CD4-positive, CD25-positive, alpha-beta regulatory T cell (primary cell): ENCODE measurements at regions not wholly inside any gene's neighbourhood (a gene's known extent, or its start where the extent isn't known, plus 50 kb on each side); places are given as distances from the start of the nearest gene placed in this dataset.
"Not testable (repeated sequence)": the region's sequence is repeated elsewhere in the genome, so short reads cannot be mapped to it uniquely, and the experiment has no call there.

ENCODE experiments used
- ATAC-seq, 2 donors: fragments of 150-1000 bp; cut with Tn5 transposase; one replicate each; pipeline ENCODE4 v1.10.0; 2021; ENCODE audit warnings: low read depth in 2 of 2, moderate number of reproducible peaks in 2 of 2, moderate library complexity in 1 of 2
- DNase-seq, 3 donors: peaks; one replicate each; pipeline versions ENCODE4 v3.0.0 to v3.0.0-alpha.2; 2012 to 2022; ENCODE audit warnings: mixed read lengths in 1 of 3
- H3K27ac ChIP-seq: one replicate; pipeline ENCODE4 v1.7.0; 2013; ENCODE audit warnings: mild to moderate bottlenecking, low read length; ENCODE audit not compliant: insufficient read depth, poor library complexity, severe bottlenecking
- H3K27me3 ChIP-seq: one replicate; pipeline ENCODE4 v1.7.0; 2013; ENCODE audit warnings: low read length; ENCODE audit not compliant: control insufficient read depth, insufficient read depth
- H3K36me3 ChIP-seq: one replicate; pipeline ENCODE4 v1.7.0; 2013; ENCODE audit warnings: mild to moderate bottlenecking, low read length, moderate library complexity; ENCODE audit not compliant: control insufficient read depth, insufficient read depth
- H3K4me1 ChIP-seq: 2 replicates; pipeline ENCODE4 v1.7.0; 2013; ENCODE audit warnings: mild to moderate bottlenecking, low read length; ENCODE audit not compliant: insufficient read depth, control insufficient read depth, poor library complexity, severe bottlenecking
- H3K4me3 ChIP-seq: one replicate; pipeline ENCODE4 v1.7.0; 2013; ENCODE audit warnings: low read depth, mild to moderate bottlenecking, low read length, moderate library complexity
- H3K9me3 ChIP-seq, 2 experiments: 1 replicate in 1 of 2; 2 replicates in 1 of 2; pipeline ENCODE4 v1.7.0; 2013; ENCODE audit warnings: low read length in 2 of 2, mild to moderate bottlenecking in 1 of 2, moderate library complexity in 1 of 2; ENCODE audit not compliant: control insufficient read depth in 2 of 2
- H3K27ac Mint-ChIP-seq, 3 donors: one replicate each; pipeline ENCODE4 v1.8.0; 2020 to 2022; ENCODE audit warnings: mild to moderate bottlenecking in 3 of 3, mixed read lengths in 3 of 3, moderate library complexity in 2 of 3
- H3K27me3 Mint-ChIP-seq: one replicate; pipeline ENCODE4 v1.8.0; 2022; ENCODE audit warnings: mild to moderate bottlenecking, mixed read lengths
- H3K36me3 Mint-ChIP-seq: one replicate; pipeline ENCODE4 v1.8.0; 2020; ENCODE audit warnings: mixed read lengths
- H3K4me1 Mint-ChIP-seq, 4 donors: one replicate each; pipeline ENCODE4 v1.8.0; 2020 to 2022; ENCODE audit warnings: mixed read lengths in 4 of 4, mild to moderate bottlenecking in 1 of 4
- H3K4me3 Mint-ChIP-seq, 4 donors: one replicate each; pipeline ENCODE4 v1.8.0; 2020 to 2022; ENCODE audit warnings: mild to moderate bottlenecking in 4 of 4, mixed read lengths in 4 of 4, moderate library complexity in 3 of 4
- H3K9me3 Mint-ChIP-seq, 7 donors: one replicate each; pipeline ENCODE4 v1.8.0; 2020 to 2022; ENCODE audit warnings: mixed read lengths in 7 of 7, mild to moderate bottlenecking in 3 of 7, moderate library complexity in 2 of 7

DNA sequence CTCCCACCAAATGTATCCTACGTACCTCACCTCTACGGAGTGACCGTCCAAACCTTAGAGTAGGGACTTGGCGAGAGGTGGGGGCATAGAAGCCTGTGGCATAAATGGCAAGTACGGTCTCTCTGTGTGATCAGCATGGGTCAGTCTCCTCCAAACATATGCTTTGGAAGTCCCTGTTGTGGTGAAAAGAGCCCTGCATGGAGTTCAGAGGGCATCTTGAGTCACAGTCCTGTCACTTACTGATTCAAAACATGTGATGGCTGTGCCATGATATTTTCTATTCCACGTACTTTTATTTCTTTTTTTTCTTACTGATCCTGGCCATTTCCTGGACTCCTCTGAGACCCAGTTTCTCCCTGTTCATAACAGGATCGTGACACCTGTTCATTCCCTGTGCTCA, 67.5 kb upstream of the CEP85L start:
- Mint-ChIP-seq H3K27ac (peak overlapping the region; percentile 67 to 95 (median 90)), H3K4me1 (peaks cover 15 to 56% (median 23%) of the 10 kb centered on the region in 4 donors), H3K9me3 (no peaks in the 10 kb centered on the region), H3K36me3 (no peaks in the 10 kb centered on the region), H3K27me3 (no peaks in the 10 kb centered on the region), H3K4me3 (peak overlapping the region in 3 of 4 donors; percentile 36 to 66 (median 59))
- no peak overlapping the region for H3K4me3 ChIP-seq
- DNase-seq (no peak), ATAC-seq (no peak)
- no peaks in the 10 kb centered on the region for H3K36me3 ChIP-seq
- H3K4me1 ChIP-seq = peaks cover 21% of the 10 kb centered on the region
- no peaks in the 10 kb centered on the region for H3K27me3 ChIP-seq
- no peaks in the 10 kb centered on the region for H3K9me3 ChIP-seq
- H3K27ac ChIP-seq = peak overlapping the region; percentile 44

DNA sequence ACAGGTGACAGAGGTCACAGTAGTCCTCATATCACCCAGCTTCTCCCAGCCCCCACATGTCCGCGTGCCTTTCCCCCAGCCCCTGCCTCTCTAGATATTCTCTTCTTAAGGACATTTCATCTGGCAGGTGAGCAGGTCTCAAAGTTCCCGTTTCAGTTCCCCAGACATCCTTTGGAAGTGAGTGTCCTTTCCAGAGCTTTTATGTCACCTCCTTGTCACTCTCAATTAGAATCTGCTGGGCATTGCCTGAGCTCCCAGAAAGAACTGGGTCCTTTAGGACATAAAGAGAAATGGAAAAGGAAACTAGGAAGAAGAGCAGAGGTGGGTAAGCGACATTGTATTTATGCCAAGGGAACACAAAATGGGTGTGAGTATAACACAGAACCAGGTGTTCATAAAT, 66.9 kb upstream of the CEP85L start:
- ATAC-seq (no peak), DNase-seq (no peak)
- Mint-ChIP-seq H3K27ac (peak overlapping the region; percentile 26 to 84 (median 75)), H3K4me3 (peak overlapping the region in 1 of 4 donors; percentile 6), H3K36me3 (no peaks in the 10 kb centered on the region), H3K4me1 (peaks cover 15 to 59% (median 25%) of the 10 kb centered on the region in 4 donors), H3K9me3 (no peaks in the 10 kb centered on the region), H3K27me3 (no peaks in the 10 kb centered on the region)
- H3K36me3 ChIP-seq = no peaks in the 10 kb centered on the region
- no peak overlapping the region for H3K4me3 ChIP-seq
- H3K9me3 ChIP-seq = no peaks in the 10 kb centered on the region
- H3K4me1 ChIP-seq = peaks cover 21% of the 10 kb centered on the region
- no peak overlapping the region for H3K27ac ChIP-seq
- H3K27me3 ChIP-seq = no peaks in the 10 kb centered on the region

DNA sequence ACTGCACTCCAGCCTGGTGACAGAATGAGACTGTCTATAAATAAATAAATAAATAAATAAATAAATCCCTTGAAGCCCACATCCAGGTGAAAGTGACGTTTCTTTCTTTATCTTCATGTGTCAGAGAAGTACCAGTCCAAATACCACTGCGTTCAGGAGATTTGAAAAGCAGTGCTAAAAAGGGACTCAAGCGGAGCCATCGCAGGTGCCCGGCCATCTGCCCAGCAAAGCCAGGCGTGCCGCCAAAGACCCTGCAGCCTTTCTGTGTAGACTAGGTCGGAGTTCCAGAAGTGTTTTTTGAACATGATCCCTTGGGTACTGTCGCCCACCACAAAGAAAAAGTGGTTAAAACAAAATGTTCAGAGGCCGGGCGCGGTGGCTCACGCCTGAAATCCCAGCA, 65.7 kb upstream of the CEP85L start:
- no peak for ATAC-seq
- Histone ChIP-seq H3K27me3 (no peaks in the 10 kb centered on the region), H3K4me1 (peaks cover 20% of the 10 kb centered on the region), H3K4me3 (no peak overlapping the region), H3K36me3 (no peaks in the 10 kb centered on the region), H3K27ac (no peak overlapping the region), H3K9me3 (no peaks in the 10 kb centered on the region)
- H3K4me1 Mint-ChIP-seq = peaks cover 20 to 59% (median 29%) of the 10 kb centered on the region in 4 donors
- H3K36me3 Mint-ChIP-seq = no peaks in the 10 kb centered on the region
- H3K4me3 Mint-ChIP-seq = no peak overlapping the region
- H3K9me3 Mint-ChIP-seq = no peaks in the 10 kb centered on the region
- H3K27ac Mint-ChIP-seq = peak overlapping the region in 1 of 3 donors; percentile 15
- no peak for DNase-seq
- H3K27me3 Mint-ChIP-seq = no peaks in the 10 kb centered on the region

DNA sequence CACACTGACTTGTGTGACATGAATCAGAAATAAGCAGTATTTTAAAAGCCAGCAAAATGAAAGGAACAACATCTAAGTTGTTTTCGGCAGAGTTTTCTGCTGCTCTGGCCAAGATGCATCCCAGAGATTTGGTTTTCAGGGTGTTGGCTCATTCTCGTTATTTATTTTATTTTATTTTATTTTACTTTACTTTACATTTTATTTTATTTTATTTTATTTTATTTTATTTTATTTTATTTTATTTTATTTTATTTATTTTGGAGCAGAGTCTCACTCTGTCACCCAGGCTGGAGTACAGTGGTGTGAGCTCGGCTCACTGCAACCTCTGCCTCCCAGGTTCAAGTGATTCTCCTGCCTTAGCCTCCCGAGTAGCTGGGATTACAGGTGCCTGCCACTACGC, 64.5 kb upstream of the CEP85L start:
- not testable (repeated sequence) for H3K36me3 ChIP-seq, H3K36me3 Mint-ChIP-seq, ATAC-seq, H3K4me3 Mint-ChIP-seq, H3K27ac ChIP-seq, H3K27me3 Mint-ChIP-seq, H3K9me3 Mint-ChIP-seq, H3K9me3 ChIP-seq, DNase-seq, H3K4me3 ChIP-seq, H3K27ac Mint-ChIP-seq, H3K27me3 ChIP-seq
- peaks cover 23% of the 10 kb centered on the region for H3K4me1 ChIP-seq
- peaks cover 23 to 59% (median 32%) of the 10 kb centered on the region in 4 donors for H3K4me1 Mint-ChIP-seq

DNA sequence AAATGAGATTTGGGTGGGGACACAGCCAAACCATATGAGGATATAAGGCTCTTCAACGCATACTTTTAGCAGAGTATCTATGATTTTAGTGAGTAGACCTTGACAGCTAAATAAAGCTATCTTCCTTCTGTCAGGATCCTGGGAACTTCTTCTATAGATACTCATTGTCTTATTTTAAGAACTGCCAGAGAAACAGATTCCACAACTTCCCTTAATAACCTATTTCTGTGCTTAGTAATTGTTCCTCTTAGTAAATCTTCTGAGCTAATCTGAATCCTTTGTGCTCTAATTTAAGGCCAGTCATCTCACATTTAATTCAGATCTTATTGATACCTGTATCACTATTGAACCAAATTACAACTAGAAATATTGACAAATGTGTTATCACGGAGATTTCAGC, 64.0 kb upstream of the CEP85L start:
- Histone ChIP-seq H3K9me3 (no peaks in the 10 kb centered on the region), H3K4me3 (no peak overlapping the region), H3K27ac (no peak overlapping the region), H3K27me3 (no peaks in the 10 kb centered on the region), H3K4me1 (peaks cover 28% of the 10 kb centered on the region), H3K36me3 (no peaks in the 10 kb centered on the region)
- DNase-seq (no peak), ATAC-seq (no peak)
- no peak overlapping the region for H3K4me3 Mint-ChIP-seq
- H3K4me1 Mint-ChIP-seq = peaks cover 19 to 59% (median 36%) of the 10 kb centered on the region in 4 donors
- no peaks in the 10 kb centered on the region for H3K27me3 Mint-ChIP-seq
- no peak overlapping the region for H3K27ac Mint-ChIP-seq
- peaks cover 0 to 1% (median 0%) of the 10 kb centered on the region in 7 donors for H3K9me3 Mint-ChIP-seq
- H3K36me3 Mint-ChIP-seq = no peaks in the 10 kb centered on the region

DNA sequence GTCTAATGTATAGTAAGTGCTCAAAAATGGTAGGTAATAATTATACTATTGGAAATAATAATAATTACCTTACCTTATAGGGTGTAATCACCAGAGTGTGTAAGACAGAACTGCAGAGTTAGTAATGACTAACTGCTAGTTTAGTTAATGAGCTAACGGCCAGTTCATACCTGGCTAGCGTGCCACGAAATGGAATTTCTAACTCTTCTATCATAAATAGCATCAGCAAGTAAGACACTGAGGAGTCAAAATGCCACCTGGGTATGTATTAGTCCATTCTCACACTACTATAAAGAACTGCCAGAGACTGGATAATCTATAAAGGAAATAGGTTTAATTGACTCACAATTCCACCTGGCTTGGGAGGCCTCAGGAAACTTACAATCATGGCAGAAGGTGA, 63.4 kb upstream of the CEP85L start:
- Mint-ChIP-seq H3K4me3 (no peak overlapping the region), H3K27ac (no peak overlapping the region)
- no peaks in the 10 kb centered on the region for H3K36me3 ChIP-seq

DNA sequence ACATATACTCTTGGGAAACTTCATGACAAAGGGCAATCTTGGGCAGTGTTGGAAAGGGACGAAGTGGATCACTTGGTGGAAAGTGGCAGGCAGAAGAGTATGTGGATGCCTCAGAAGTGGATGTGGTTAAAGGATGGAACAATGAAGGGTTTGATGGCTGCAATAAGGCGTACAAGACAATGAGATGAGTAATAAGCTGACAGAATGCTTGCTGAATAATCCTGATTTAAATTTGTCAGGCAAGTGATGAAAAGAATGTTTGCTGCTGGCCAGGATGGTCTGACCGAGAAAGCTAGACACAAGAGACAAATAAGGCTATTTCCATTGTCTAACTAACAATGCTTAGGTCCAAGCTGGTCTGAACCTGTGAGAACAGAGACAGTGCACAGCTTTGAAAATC, 61.6 kb upstream of the CEP85L start:
- Mint-ChIP-seq H3K36me3 (no peaks in the 10 kb centered on the region), H3K27me3 (no peaks in the 10 kb centered on the region), H3K27ac (peak overlapping the region in 1 of 3 donors; percentile 44), H3K4me3 (peak overlapping the region in 1 of 4 donors; percentile 38), H3K4me1 (peaks cover 23 to 48% (median 36%) of the 10 kb centered on the region in 4 donors), H3K9me3 (peaks cover 0 to 1% (median 0%) of the 10 kb centered on the region in 7 donors)
- DNase-seq = peak in 1 of 3 donors; percentile 28
- no peak for ATAC-seq
- Histone ChIP-seq H3K27ac (no peak overlapping the region), H3K27me3 (no peaks in the 10 kb centered on the region), H3K4me1 (peaks cover 23% of the 10 kb centered on the region), H3K36me3 (no peaks in the 10 kb centered on the region), H3K4me3 (no peak overlapping the region), H3K9me3 (no peaks in the 10 kb centered on the region)

More for the DNA sequence above, 63.4 kb upstream of the CEP85L start:
- Mint-ChIP-seq H3K4me1 (peaks cover 19 to 58% (median 38%) of the 10 kb centered on the region in 4 donors), H3K9me3 (peaks cover 0 to 1% (median 0%) of the 10 kb centered on the region in 7 donors), H3K27me3 (no peaks in the 10 kb centered on the region), H3K36me3 (no peaks in the 10 kb centered on the region)
- ATAC-seq = no peak
- H3K4me3 ChIP-seq = no peak overlapping the region
- no peaks in the 10 kb centered on the region for H3K9me3 ChIP-seq
- peaks cover 27% of the 10 kb centered on the region for H3K4me1 ChIP-seq
- no peak overlapping the region for H3K27ac ChIP-seq
- no peak for DNase-seq
- H3K27me3 ChIP-seq = no peaks in the 10 kb centered on the region

DNA sequence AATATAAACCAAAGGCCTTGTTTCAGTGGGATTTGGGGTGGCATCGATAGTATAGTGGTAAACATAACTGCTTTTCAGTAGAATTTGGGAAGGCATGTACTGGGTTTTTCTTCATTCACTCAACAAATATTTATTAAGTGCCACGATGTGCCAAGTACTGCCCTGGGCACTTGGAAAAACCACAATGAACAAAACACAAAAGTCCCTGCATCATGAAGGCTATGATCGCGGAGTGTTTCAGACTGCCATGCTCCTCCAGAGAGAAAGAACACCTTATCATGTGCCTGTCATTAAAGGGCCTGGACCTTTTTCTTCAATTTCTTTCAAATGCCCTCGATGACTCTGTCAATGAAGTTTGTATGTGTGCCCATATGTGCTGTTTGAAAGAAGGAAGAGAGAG, 59.2 kb upstream of the CEP85L start:
- H3K4me1 Mint-ChIP-seq = peaks cover 45 to 68% (median 56%) of the 10 kb centered on the region in 4 donors
- no peak for DNase-seq
- H3K4me3 ChIP-seq = peak overlapping the region; percentile 95

More for the DNA sequence above, 59.2 kb upstream of the CEP85L start:
- Histone ChIP-seq H3K9me3 (no peaks in the 10 kb centered on the region), H3K27me3 (no peaks in the 10 kb centered on the region), H3K36me3 (no peaks in the 10 kb centered on the region), H3K4me1 (peaks cover 47% of the 10 kb centered on the region), H3K27ac (peak overlapping the region; percentile 78)
- Mint-ChIP-seq H3K27me3 (no peaks in the 10 kb centered on the region), H3K27ac (peak overlapping the region; percentile 98), H3K4me3 (peak overlapping the region; percentile 48 to 98 (median 89)), H3K9me3 (peaks cover 0 to 1% (median 0%) of the 10 kb centered on the region in 7 donors), H3K36me3 (peaks cover 14% of the 10 kb centered on the region)
- no peak for ATAC-seq
